HL-60 (cell line): ENCODE measurements at regions not wholly inside any gene's neighbourhood (a gene's known extent, or its start where the extent isn't known, plus 50 kb on each side); places are given as distances from the start of the nearest gene placed in this dataset.

Experiments used
- CTCF ChIP-seq: IDR thresholded peaks from one replicate; pipeline ENCODE4 v1.5.1; 2011; ENCODE audit warnings: low read length, control low read depth, inconsistent platforms; ENCODE audit not compliant: insufficient read depth
- GABPA ChIP-seq: IDR thresholded peaks from 2 replicates; pipeline ENCODE4 v1.6.1; 2012; ENCODE audit warnings: low read depth
- POLR2AphosphoS5 ChIP-seq: IDR thresholded peaks from 2 replicates; pipeline ENCODE4 v1.6.1; 2012; ENCODE audit warnings: low read depth
- REST ChIP-seq: IDR thresholded peaks from 2 replicates; pipeline ENCODE4 v1.6.1; 2012; ENCODE audit warnings: low read depth; ENCODE audit not compliant: insufficient replicate concordance
- SPI1 ChIP-seq: IDR thresholded peaks from 2 replicates; pipeline ENCODE4 v1.6.1; 2012; ENCODE audit warnings: low read depth, mild to moderate bottlenecking, borderline replicate concordance

- no peak for TF ChIP-seq REST
- TF ChIP-seq CTCF: no peak
- TF ChIP-seq POLR2AphosphoS5: no peak
- TF ChIP-seq GABPA: no peak
- TF ChIP-seq SPI1: no peak
These were observed 92.9 kb upstream of the THY1 start for GRCh38 chr11:119515771-119516400.
